Neural cell (in vitro differentiated cells): ENCODE measurements at regions not wholly inside any gene's neighbourhood (a gene's known extent, or its start where the extent isn't known, plus 50 kb on each side); places are given as distances from the start of the nearest gene placed in this dataset.

ENCODE experiments used
- H2AFZ ChIP-seq: fragments of 200-600, 300-800 bp; sonication (generic), shearing (Covaris generic); 2 replicates; pipeline ENCODE4 v1.6.0; 2014; ENCODE audit warnings: low read depth, mild to moderate bottlenecking, antibody characterized with exemption, low read length, moderate library complexity
- H3F3A ChIP-seq: fragments of 200-600 bp; shearing (Covaris generic); 2 replicates; pipeline ENCODE4 v1.6.1; 2016; ENCODE audit warnings: mild to moderate bottlenecking, moderate library complexity, mixed read lengths, antibody characterized with exemption, low read length; ENCODE audit not compliant: insufficient read depth, poor library complexity, severe bottlenecking
- H3K27ac ChIP-seq: fragments of 200-600, 300-800 bp; sonication (generic), shearing (Covaris generic); 2 replicates; pipeline ENCODE4 v1.5.1; 2014; ENCODE audit warnings: mild to moderate bottlenecking, low read length, moderate library complexity
- H3K27me3 ChIP-seq: fragments of 300-800, 200-600 bp; sonication (generic), shearing (Covaris generic); 2 replicates; pipeline ENCODE4 v1.6.0; 2014; ENCODE audit warnings: mild to moderate bottlenecking, low read depth, low read length, moderate library complexity; ENCODE audit not compliant: insufficient read depth
- H3K36me3 ChIP-seq: fragments of 300-800, 200-600 bp; sonication (generic), shearing (Covaris generic); 2 replicates; pipeline ENCODE4 v1.5.1; 2014; ENCODE audit warnings: mild to moderate bottlenecking, antibody characterized with exemption, low read length, moderate library complexity; ENCODE audit not compliant: insufficient read depth
- H3K4me2 ChIP-seq: fragments of 300-800, 200-600 bp; sonication (generic), shearing (Covaris generic); 2 replicates; pipeline ENCODE4 v1.6.0; 2014; ENCODE audit warnings: mild to moderate bottlenecking, low read length
- H3K4me3 ChIP-seq: fragments of 300-800, 200-600 bp; sonication (generic), shearing (Covaris generic); 2 replicates; pipeline ENCODE4 v1.5.1; 2014; ENCODE audit warnings: mild to moderate bottlenecking, low read length, moderate library complexity
- H3K79me2 ChIP-seq: fragments of 200-600 bp; shearing (Covaris generic); replicated peaks from 2 replicates; pipeline ENCODE4 v1.6.0; 2014; ENCODE audit warnings: mild to moderate bottlenecking, low read length, moderate library complexity; ENCODE audit not compliant: insufficient read depth
- H3K9ac ChIP-seq: fragments of 300-800, 200-600 bp; sonication (generic), shearing (Covaris generic); 2 replicates; pipeline ENCODE4 v1.6.1; 2016; ENCODE audit warnings: mild to moderate bottlenecking, low read length, mixed read lengths
- H3K9me2 ChIP-seq: fragments of 200-600 bp; shearing (Covaris generic); 2 replicates; pipeline ENCODE4 v1.6.1; 2016; ENCODE audit warnings: mild to moderate bottlenecking, low read length, mixed read lengths; ENCODE audit not compliant: insufficient read depth
- H3K9me3 ChIP-seq: fragments of 200-600, 300-800 bp; sonication (generic), shearing (Covaris generic); 2 replicates; pipeline ENCODE4 v1.6.1; 2016; ENCODE audit warnings: mild to moderate bottlenecking, mixed run types, low read length, moderate library complexity, mixed read lengths
- H4K20me1 ChIP-seq: fragments of 200-600 bp; shearing (Covaris generic); 2 replicates; pipeline ENCODE4 v1.6.1; 2016; ENCODE audit warnings: mild to moderate bottlenecking, mixed run types; ENCODE audit not compliant: insufficient read depth
- CTCF ChIP-seq: fragments of 450-650 bp; IDR thresholded peaks from 2 replicates; pipeline ENCODE4 v1.5.1; 2014; ENCODE audit warnings: antibody characterized with exemption, mild to moderate bottlenecking, moderate library complexity; ENCODE audit not compliant: poor library complexity, severe bottlenecking
- EP300 ChIP-seq: fragments of 450-650 bp; conservative IDR thresholded peaks from 2 replicates; pipeline ENCODE4 v1.6.1; 2014; ENCODE audit warnings: antibody characterized with exemption, mild to moderate bottlenecking, moderate library complexity; ENCODE audit not compliant: poor library complexity, severe bottlenecking
- EZH2 ChIP-seq: fragments of 200-600, 300-800 bp; shearing (Covaris generic), sonication (generic); IDR thresholded peaks from 2 replicates; pipeline ENCODE4 v1.6.1; 2014; ENCODE audit warnings: antibody characterized with exemption, low read length, borderline replicate concordance, mild to moderate bottlenecking; ENCODE audit not compliant: insufficient read depth, poor library complexity, severe bottlenecking
- MXI1 ChIP-seq: fragments of 450-650 bp; conservative IDR thresholded peaks from 2 replicates; pipeline ENCODE4 v1.6.1; 2014; ENCODE audit warnings: antibody characterized with exemption, mild to moderate bottlenecking; ENCODE audit not compliant: poor library complexity, severe bottlenecking
- POLR2AphosphoS5 ChIP-seq: IDR thresholded peaks from 2 replicates; pipeline ENCODE4 v1.6.1; 2012
- RAD21 ChIP-seq: fragments of 450-650 bp; conservative IDR thresholded peaks from 2 replicates; pipeline ENCODE4 v1.6.1; 2014; ENCODE audit warnings: antibody characterized with exemption, mild to moderate bottlenecking, moderate library complexity
- REST ChIP-seq: IDR thresholded peaks from 2 replicates; pipeline ENCODE4 v1.6.1; 2012; ENCODE audit warnings: borderline replicate concordance
- SMC3 ChIP-seq: fragments of 450-650 bp; conservative IDR thresholded peaks from 2 replicates; pipeline ENCODE4 v1.6.1; 2014; ENCODE audit warnings: antibody characterized with exemption, mild to moderate bottlenecking, moderate library complexity; ENCODE audit not compliant: poor library complexity
- TAF1 ChIP-seq: IDR thresholded peaks from 2 replicates; pipeline ENCODE4 v1.6.1; 2012; ENCODE audit warnings: low read depth

GRCh38 chr5:3080366-3080765 lies 328.9 kb upstream of the IRX2 start:
- no peaks in the 10 kb centered on the region for H3F3A ChIP-seq
- no peak overlapping the region for H3K4me3 ChIP-seq
- H3K9me3 ChIP-seq: no peaks in the 10 kb centered on the region
- H3K4me2 ChIP-seq: no peak overlapping the region
- H3K9ac ChIP-seq: no peak overlapping the region
- TF ChIP-seq CTCF (no peak), EZH2 (no peak), MXI1 (no peak), TAF1 (no peak), SMC3 (no peak), EP300 (no peak), RAD21 (no peak), POLR2AphosphoS5 (no peak), REST (no peak)
- H3K27me3 ChIP-seq: no peaks in the 10 kb centered on the region
- H2AFZ ChIP-seq: no peak overlapping the region
- no peaks in the 10 kb centered on the region for H3K9me2 ChIP-seq
- no peak overlapping the region for H3K27ac ChIP-seq
- H3K79me2 ChIP-seq: no peaks in the 10 kb centered on the region
- H3K36me3 ChIP-seq: no peaks in the 10 kb centered on the region
- no peaks in the 10 kb centered on the region for H4K20me1 ChIP-seq

- Histone ChIP-seq H3K27ac (no peak overlapping the region), H2AFZ (no peak overlapping the region), H3K9me3 (no peaks in the 10 kb centered on the region), H3K36me3 (no peaks in the 10 kb centered on the region), H3K9me2 (no peaks in the 10 kb centered on the region), H4K20me1 (no peaks in the 10 kb centered on the region), H3K4me2 (no peak overlapping the region), H3K27me3 (no peaks in the 10 kb centered on the region), H3K4me3 (no peak overlapping the region), H3K79me2 (no peaks in the 10 kb centered on the region), H3F3A (no peaks in the 10 kb centered on the region), H3K9ac (no peak overlapping the region)
- TF ChIP-seq EZH2 (no peak), POLR2AphosphoS5 (no peak), REST (no peak), SMC3 (no peak), RAD21 (no peak), EP300 (no peak), TAF1 (no peak), MXI1 (no peak), CTCF (no peak)
These were observed 326.2 kb upstream of the IRX2 start for GRCh38 chr5:3077684-3078083.
